ENCODE measurements at regions not wholly inside any gene's neighbourhood (a gene's known extent, or its start where the extent isn't known, plus 50 kb on each side); places are given as distances from the start of the nearest gene placed in this dataset.

GRCh38 chr5:106152569-106152968 lies 1518.2 kb downstream of the EFNA5 start:
- TF ChIP-seq CTCF (IDR thresholded peaks at IDR 0.05) (no peak), MAX (IDR thresholded peaks at IDR 0.05; ENCODE audit: low read depth) (no peak), MXI1 (IDR thresholded peaks at IDR 0.05; ENCODE audit: low read depth, low read length) (no peak), POLR2AphosphoS5 (IDR thresholded peaks at IDR 0.05; ENCODE audit: low read depth, low read length) (no peak)
